Vagina (tissue), 2 donors: ENCODE measurements at regions not wholly inside any gene's neighbourhood (a gene's known extent, or its start where the extent isn't known, plus 50 kb on each side); places are given as distances from the start of the nearest gene placed in this dataset.

Source experiments
- POLR2A ChIP-seq, 2 donors: fragments of 450-650 bp; IDR thresholded peaks; one replicate each; pipeline ENCODE4 v1.6.1; 2017; ENCODE audit warnings: antibody characterized with exemption in 2 of 2, mild to moderate bottlenecking in 2 of 2, moderate library complexity in 2 of 2
- POLR2AphosphoS5 ChIP-seq, 2 donors: sonication (generic); formaldehyde crosslinking; IDR thresholded peaks; one replicate each; pipeline ENCODE4 v1.9.0; 2017; ENCODE audit warnings: antibody characterized with exemption in 2 of 2, mild to moderate bottlenecking in 2 of 2, low read depth in 1 of 2; ENCODE audit not compliant: insufficient read depth in 1 of 2
- TF ChIP-seq, protein P1 (sequence below), 3 experiments: fragments of 450-650 bp in 2 of 3; fragments of 200-600 bp in 1 of 3; sonication (generic) in 1 of 3; IDR thresholded peaks; one replicate each; pipeline ENCODE4 v1.5.1; 2017 to 2019; ENCODE audit warnings: antibody characterized with exemption in 3 of 3, mild to moderate bottlenecking in 2 of 3, moderate library complexity in 2 of 3

DNA sequence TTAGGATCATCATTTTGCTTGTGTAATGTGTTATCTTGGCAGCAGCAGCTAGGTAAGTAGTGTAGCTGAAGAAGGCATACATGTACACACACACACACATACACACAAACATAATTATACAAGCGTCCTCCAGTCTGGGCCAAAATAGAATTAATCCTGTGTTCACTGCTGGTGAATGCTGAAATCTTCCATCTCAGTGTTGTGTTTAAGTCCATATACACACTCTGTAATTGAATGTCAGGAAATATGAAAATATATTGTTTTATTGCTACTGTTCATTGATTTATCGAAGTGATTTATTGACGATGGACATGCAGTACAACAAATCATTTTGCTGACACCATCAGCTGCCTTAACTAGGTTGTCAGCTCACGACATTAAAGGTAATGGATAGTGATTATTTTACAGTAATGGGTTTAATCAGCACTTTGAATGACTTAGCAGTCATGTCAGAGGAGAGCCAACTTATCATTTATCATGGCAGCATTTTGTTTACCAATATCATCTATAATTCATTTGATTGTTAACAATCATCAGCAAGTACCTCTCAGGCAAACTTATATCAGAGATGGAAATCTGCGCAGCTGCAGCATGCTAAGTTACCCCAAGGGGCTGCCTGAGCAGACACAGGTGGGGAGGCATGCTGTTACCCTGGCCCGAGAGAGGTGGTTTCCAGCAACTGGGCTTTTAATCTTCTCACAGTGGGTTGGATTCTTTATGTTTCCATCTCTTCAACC lies 83.7 kb upstream of the FSHR start:
- TF ChIP-seq POLR2A (IDR thresholded peaks at IDR 0.05) = no peak
- TF ChIP-seq, protein P1, sequence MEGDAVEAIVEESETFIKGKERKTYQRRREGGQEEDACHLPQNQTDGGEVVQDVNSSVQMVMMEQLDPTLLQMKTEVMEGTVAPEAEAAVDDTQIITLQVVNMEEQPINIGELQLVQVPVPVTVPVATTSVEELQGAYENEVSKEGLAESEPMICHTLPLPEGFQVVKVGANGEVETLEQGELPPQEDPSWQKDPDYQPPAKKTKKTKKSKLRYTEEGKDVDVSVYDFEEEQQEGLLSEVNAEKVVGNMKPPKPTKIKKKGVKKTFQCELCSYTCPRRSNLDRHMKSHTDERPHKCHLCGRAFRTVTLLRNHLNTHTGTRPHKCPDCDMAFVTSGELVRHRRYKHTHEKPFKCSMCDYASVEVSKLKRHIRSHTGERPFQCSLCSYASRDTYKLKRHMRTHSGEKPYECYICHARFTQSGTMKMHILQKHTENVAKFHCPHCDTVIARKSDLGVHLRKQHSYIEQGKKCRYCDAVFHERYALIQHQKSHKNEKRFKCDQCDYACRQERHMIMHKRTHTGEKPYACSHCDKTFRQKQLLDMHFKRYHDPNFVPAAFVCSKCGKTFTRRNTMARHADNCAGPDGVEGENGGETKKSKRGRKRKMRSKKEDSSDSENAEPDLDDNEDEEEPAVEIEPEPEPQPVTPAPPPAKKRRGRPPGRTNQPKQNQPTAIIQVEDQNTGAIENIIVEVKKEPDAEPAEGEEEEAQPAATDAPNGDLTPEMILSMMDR (IDR thresholded peaks at IDR 0.05) = no peak
- no peak for TF ChIP-seq POLR2AphosphoS5 (IDR thresholded peaks at IDR 0.05; ENCODE audit: insufficient read depth in 1 of 2, low read depth in 1 of 2)
